Fibroblast of lung (primary cell): ENCODE measurements at regions not wholly inside any gene's neighbourhood (a gene's known extent, or its start where the extent isn't known, plus 50 kb on each side); places are given as distances from the start of the nearest gene placed in this dataset.
"Not testable (repeated sequence)": the region's sequence is repeated elsewhere in the genome, so short reads cannot be mapped to it uniquely, and the experiment has no call there.

Experiments used
- DNase-seq, 2 donors: peaks; one replicate each; pipeline versions ENCODE4 v3.0.0 to v3.0.0-alpha.2; 2010; ENCODE audit warnings: low read depth in 2 of 2
- H2AFZ ChIP-seq: 2 replicates; pipeline ENCODE4 v1.5.1; 2012; ENCODE audit warnings: low read length, control low read depth, inconsistent platforms
- H3K27ac ChIP-seq: 2 replicates; pipeline ENCODE4 v1.5.1; 2011; ENCODE audit warnings: low read length, control low read depth; ENCODE audit not compliant: insufficient read depth
- H3K27me3 ChIP-seq: 2 replicates; pipeline ENCODE4 v1.5.1; 2011; ENCODE audit warnings: mild to moderate bottlenecking, low read length; ENCODE audit not compliant: control insufficient read depth, insufficient read depth
- H3K36me3 ChIP-seq: 2 replicates; pipeline ENCODE4 v1.5.1; 2011; ENCODE audit warnings: low read length; ENCODE audit not compliant: control insufficient read depth, insufficient read depth
- H3K4me1 ChIP-seq: 2 replicates; pipeline ENCODE4 v1.5.1; 2011; ENCODE audit warnings: low read length; ENCODE audit not compliant: control insufficient read depth, insufficient read depth; ENCODE audit errors: extremely low read depth
- H3K4me2 ChIP-seq: 2 replicates; pipeline ENCODE4 v1.5.1; 2011; ENCODE audit warnings: low read length, control low read depth; ENCODE audit not compliant: insufficient read depth; ENCODE audit errors: extremely low read depth
- H3K4me3 ChIP-seq, 4 experiments: fragments of 200-600 bp in 1 of 4; sonication (generic) in 1 of 4; replicated peaks in 1 of 4; 2 replicates each; pipeline ENCODE4 v1.5.1; 2011 to 2016; ENCODE audit warnings: low read length in 4 of 4, low read depth in 3 of 4, mild to moderate bottlenecking in 3 of 4, control low read depth in 2 of 4, inconsistent platforms in 1 of 4, mixed read lengths in 1 of 4; ENCODE audit not compliant: insufficient read depth in 1 of 4; ENCODE audit errors: control extremely low read depth in 1 of 4
- H3K79me2 ChIP-seq: 2 replicates; pipeline ENCODE4 v1.5.1; 2012; ENCODE audit warnings: mild to moderate bottlenecking, low read length, inconsistent platforms; ENCODE audit not compliant: control insufficient read depth, insufficient read depth
- H3K9ac ChIP-seq: 2 replicates; pipeline ENCODE4 v1.5.1; 2011; ENCODE audit warnings: mild to moderate bottlenecking, low read length, control low read depth; ENCODE audit not compliant: insufficient read depth
- H3K9me3 ChIP-seq: 2 replicates; pipeline ENCODE4 v1.5.1; 2012; ENCODE audit warnings: low read depth, low read length; ENCODE audit not compliant: control insufficient read depth, insufficient read depth
- H4K20me1 ChIP-seq: 2 replicates; pipeline ENCODE4 v1.5.1; 2011; ENCODE audit warnings: low read length; ENCODE audit not compliant: control insufficient read depth, insufficient read depth; ENCODE audit errors: extremely low read depth
- CTCF ChIP-seq, 2 donors: IDR thresholded peaks in 1 of 2; conservative IDR thresholded peaks in 1 of 2; 1 replicate in 1 of 2; 2 replicates in 1 of 2; pipeline ENCODE4 v1.5.1; 2011 to 2012; ENCODE audit warnings: low read length in 2 of 2, control low read depth in 1 of 2, inconsistent platforms in 1 of 2, low read depth in 1 of 2, mild to moderate bottlenecking in 1 of 2
- EZH2 ChIP-seq: IDR thresholded peaks from 2 replicates; pipeline ENCODE4 v1.5.1; 2012; ENCODE audit warnings: low read length, control low read depth, mild to moderate bottlenecking; ENCODE audit errors: missing control alignments

- Histone ChIP-seq H4K20me1 (no peaks in the 10 kb centered on the region), H3K36me3 (no peaks in the 10 kb centered on the region), H3K79me2 (no peaks in the 10 kb centered on the region), H3K4me3 (no peak overlapping the region), H3K9me3 (no peaks in the 10 kb centered on the region), H2AFZ (no peak overlapping the region), H3K9ac (no peak overlapping the region), H3K27ac (no peak overlapping the region), H3K27me3 (no peaks in the 10 kb centered on the region), H3K4me1 (no peaks in the 10 kb centered on the region), H3K4me2 (no peak overlapping the region)
- DNase-seq, result no peak
- TF ChIP-seq CTCF (conservative IDR thresholded peaks at IDR 0.05 in 1 of 2, IDR thresholded peaks at IDR 0.05 in 1 of 2; ENCODE audit: low read depth in 1 of 2, low read length in 2 of 2) (no peak), EZH2 (no peak)
Measured at GRCh38 chr18:22528291-22528690, 110.6 kb upstream of the CTAGE1 start.

- H3K27ac ChIP-seq, H3K27me3 ChIP-seq, H3K4me1 ChIP-seq, H3K9ac ChIP-seq, H4K20me1 ChIP-seq, DNase-seq, H3K36me3 ChIP-seq, H2AFZ ChIP-seq, H3K79me2 ChIP-seq, H3K4me3 ChIP-seq, H3K4me2 ChIP-seq, H3K9me3 ChIP-seq: not testable (repeated sequence)
Measured at GRCh38 chr18:22534706-22535105, 117.0 kb upstream of the CTAGE1 start.

- H3K79me2 ChIP-seq, result no peaks in the 10 kb centered on the region
- H3K36me3 ChIP-seq, result no peaks in the 10 kb centered on the region
- H4K20me1 ChIP-seq, result no peaks in the 10 kb centered on the region
- H3K4me1 ChIP-seq, result no peaks in the 10 kb centered on the region
- DNase-seq, result no peak
- no peak for TF ChIP-seq EZH2
- TF ChIP-seq CTCF (conservative IDR thresholded peaks at IDR 0.05 in 1 of 2, IDR thresholded peaks at IDR 0.05 in 1 of 2; ENCODE audit: low read depth in 1 of 2, low read length in 2 of 2), result no peak
- no peak overlapping the region for H3K4me3 ChIP-seq
- no peak overlapping the region for H3K4me2 ChIP-seq
- no peak overlapping the region for H3K9ac ChIP-seq
- H3K27me3 ChIP-seq, result no peaks in the 10 kb centered on the region
- H2AFZ ChIP-seq, result no peak overlapping the region
- H3K27ac ChIP-seq, result no peak overlapping the region
- H3K9me3 ChIP-seq, result no peaks in the 10 kb centered on the region
Measured at GRCh38 chr18:22536558-22536957, 118.8 kb upstream of the CTAGE1 start.
